Spleen (tissue), 11 donors: ENCODE measurements at regions not wholly inside any gene's neighbourhood (a gene's known extent, or its start where the extent isn't known, plus 50 kb on each side); places are given as distances from the start of the nearest gene placed in this dataset.

ENCODE experiments used
- DNase-seq: peaks from one replicate; pipeline ENCODE4 v3.0.0-alpha.2; 2020
- H3K27ac ChIP-seq, 8 donors: fragments of 200-600 bp; sonication (generic) in 7 of 8; 1 replicate in 4 of 8; 2 replicates in 4 of 8; pipeline versions ENCODE4 v1.5.0 to v1.8.0; 2016 to 2021; ENCODE audit warnings: inconsistent platforms in 4 of 8, mild to moderate bottlenecking in 4 of 8, moderate library complexity in 1 of 8
- H3K27me3 ChIP-seq, 7 donors: fragments of 200-600 bp; sonication (generic) in 6 of 7; replicated peaks in 1 of 7; 1 replicate in 4 of 7; 2 replicates in 3 of 7; pipeline versions ENCODE4 v1.5.0 to v1.8.0; 2016 to 2021; ENCODE audit warnings: inconsistent platforms in 3 of 7, mild to moderate bottlenecking in 1 of 7
- H3K36me3 ChIP-seq, 6 donors: fragments of 200-600 bp; sonication (generic) in 5 of 6; 1 replicate in 4 of 6; 2 replicates in 2 of 6; pipeline versions ENCODE4 v1.5.0 to v1.8.0; 2016 to 2021; ENCODE audit warnings: inconsistent platforms in 2 of 6
- H3K4me1 ChIP-seq, 6 donors: fragments of 200-600 bp; sonication (generic) in 5 of 6; 1 replicate in 3 of 6; 2 replicates in 3 of 6; pipeline versions ENCODE4 v1.5.0 to v1.8.0; 2016 to 2021; ENCODE audit warnings: inconsistent platforms in 3 of 6
- H3K4me3 ChIP-seq, 8 donors: fragments of 200-600 bp; sonication (generic) in 7 of 8; 1 replicate in 4 of 8; 2 replicates in 4 of 8; pipeline versions ENCODE4 v1.5.0 to v1.8.0; 2016 to 2021; ENCODE audit warnings: inconsistent platforms in 4 of 8, mild to moderate bottlenecking in 4 of 8, moderate library complexity in 2 of 8
- H3K9me3 ChIP-seq, 8 donors: fragments of 200-600 bp; sonication (generic) in 7 of 8; 1 replicate in 4 of 8; 2 replicates in 4 of 8; pipeline versions ENCODE4 v1.5.0 to v1.8.0; 2016 to 2021; ENCODE audit warnings: inconsistent platforms in 4 of 8
- CTCF ChIP-seq, 11 experiments: fragments of 200-600 bp in 7 of 11; fragments of 450-650 bp in 4 of 11; sonication (generic) in 4 of 11; IDR thresholded peaks in 8 of 11; conservative IDR thresholded peaks in 3 of 11; 1 replicate in 7 of 11; 2 replicates in 4 of 11; pipeline versions ENCODE4 v1.4.0 to v1.8.0; 2016 to 2021; ENCODE audit warnings: antibody characterized with exemption in 11 of 11, inconsistent platforms in 4 of 11, mild to moderate bottlenecking in 1 of 11
- POLR2A ChIP-seq, 3 donors: fragments of 450-650 bp; IDR thresholded peaks; one replicate each; pipeline ENCODE4 v1.5.1; 2017; ENCODE audit warnings: antibody characterized with exemption in 3 of 3, mild to moderate bottlenecking in 1 of 3
- POLR2AphosphoS5 ChIP-seq, 3 donors: sonication (generic); formaldehyde crosslinking; IDR thresholded peaks; one replicate each; pipeline ENCODE4 v1.5.1; 2017; ENCODE audit warnings: antibody characterized with exemption in 3 of 3
- WGBS, 5 donors: extraction: QIAGEN DNeasy Blood & Tissue Kit in 3 of 5; methylation state at CpG; one replicate each; pipeline versions ENCODE4 v1.1.5 to v1.1.7; 2013 to 2018; 5-methylcytosine and 5-hydroxymethylcytosine counted together
- intact Hi-C: fragments of 100-400 bp; cut with DNase I; formaldehyde crosslinking; loops from one replicate; pipeline ENCODE4 v1.15.0; 2023; ENCODE audit warnings: low total_unique reads
- donor health status: healthy with polysubstance abuse.
- donor health status: DM: no; HTN: no; CAD: no; lungs with moderate emphysema.
- donor health status: DM: no; HTN: no; CAD: no.
- donor health status: Bipolar disorder and iron deficiency.
- donor health status: healthy.
- donor health status: DM: no; HTN: no; CAD: no.
- donor health status: DM: yes; HTN: yes; CAD: no.

GRCh38 chr7:120169996-120170783, 102.8 kb upstream of the KCND2 start:
- TF ChIP-seq CTCF (IDR thresholded peaks at IDR 0.05 in 8 of 11, conservative IDR thresholded peaks at IDR 0.05 in 3 of 11): no peak
- no peak for TF ChIP-seq POLR2AphosphoS5 (IDR thresholded peaks at IDR 0.05)
- no peak for TF ChIP-seq POLR2A (IDR thresholded peaks at IDR 0.05)
- Histone ChIP-seq H3K36me3 (no peaks in the 10 kb centered on the region), H3K27me3 (no peaks in the 10 kb centered on the region), H3K4me3 (no peak overlapping the region), H3K4me1 (no peaks in the 10 kb centered on the region), H3K27ac (no peak overlapping the region), H3K9me3 (no peaks in the 10 kb centered on the region)
- WGBS, 5 donors: 54 to 70% (median 63%) methylated on average over 2 of the region's 2 CpGs
- no peak for DNase-seq
- intact Hi-C loops: no loop called here

GRCh38 chr7:120170834-120171233, 102.1 kb upstream of the KCND2 start:
- intact Hi-C loops: no loop called here
- H3K27ac ChIP-seq: no peak overlapping the region
- no peak for DNase-seq

GRCh38 chr7:120171406-120171805, 101.6 kb upstream of the KCND2 start:
- Histone ChIP-seq H3K4me3 (no peak overlapping the region), H3K27me3 (no peaks in the 10 kb centered on the region), H3K4me1 (no peaks in the 10 kb centered on the region), H3K36me3 (no peaks in the 10 kb centered on the region), H3K27ac (no peak overlapping the region), H3K9me3 (no peaks in the 10 kb centered on the region)
- 76 to 86% (median 84%) methylated on average over 1 of the region's 1 CpG for WGBS, 5 donors
- no peak for TF ChIP-seq POLR2A (IDR thresholded peaks at IDR 0.05)
- no peak for TF ChIP-seq CTCF (IDR thresholded peaks at IDR 0.05 in 8 of 11, conservative IDR thresholded peaks at IDR 0.05 in 3 of 11)
- TF ChIP-seq POLR2AphosphoS5 (IDR thresholded peaks at IDR 0.05): no peak
- no peak for DNase-seq
- intact Hi-C loops: no loop called here

More at GRCh38 chr7:120170834-120171233, 102.1 kb upstream of the KCND2 start:
- H3K9me3 ChIP-seq: no peaks in the 10 kb centered on the region
- no peaks in the 10 kb centered on the region for H3K4me1 ChIP-seq
- no peak overlapping the region for H3K4me3 ChIP-seq
- H3K27me3 ChIP-seq: no peaks in the 10 kb centered on the region
- TF ChIP-seq POLR2AphosphoS5 (IDR thresholded peaks at IDR 0.05) (no peak), POLR2A (IDR thresholded peaks at IDR 0.05) (no peak), CTCF (IDR thresholded peaks at IDR 0.05 in 8 of 11, conservative IDR thresholded peaks at IDR 0.05 in 3 of 11) (no peak)
- H3K36me3 ChIP-seq: no peaks in the 10 kb centered on the region

GRCh38 chr7:120180221-120180620, 92.8 kb upstream of the KCND2 start:
- intact Hi-C loops: no loop called here
- H3K27me3 ChIP-seq: no peaks in the 10 kb centered on the region
- TF ChIP-seq POLR2AphosphoS5 (IDR thresholded peaks at IDR 0.05) (no peak), CTCF (IDR thresholded peaks at IDR 0.05 in 8 of 11, conservative IDR thresholded peaks at IDR 0.05 in 3 of 11) (no peak)
- H3K9me3 ChIP-seq: no peaks in the 10 kb centered on the region
- H3K4me1 ChIP-seq: no peaks in the 10 kb centered on the region
- H3K27ac ChIP-seq: no peak overlapping the region
- 66 to 76% (median 74%) methylated on average over 2 of the region's 2 CpGs for WGBS, 5 donors
- no peaks in the 10 kb centered on the region for H3K36me3 ChIP-seq
- DNase-seq: no peak
- H3K4me3 ChIP-seq: no peak overlapping the region
